Right ventricle myocardium inferior (tissue), 1 donor: ENCODE measurements at regions not wholly inside any gene's neighbourhood (a gene's known extent, or its start where the extent isn't known, plus 50 kb on each side); places are given as distances from the start of the nearest gene placed in this dataset.
"Not testable (repeated sequence)": the region's sequence is repeated elsewhere in the genome, so short reads cannot be mapped to it uniquely, and the experiment has no call there.

ENCODE experiments used
- ATAC-seq: fragments of 200-7000 bp; cut with Tn5 transposase; one replicate; pipeline ENCODE4 v1.9.1; 2020; ENCODE audit warnings: mild to moderate bottlenecking, moderate library complexity
- DNase-seq: peaks from one replicate; pipeline ENCODE4 v3.0.0; 2021; ENCODE audit errors: missing footprints
- intact Hi-C: fragments of 100-400 bp; cut with DNase I; formaldehyde crosslinking; loops from one replicate; pipeline ENCODE4 v1.11.0; 2022
- donor health status: DM: no; HTN: yes; CAD: no; lungs with severe emphysema.

DNA sequence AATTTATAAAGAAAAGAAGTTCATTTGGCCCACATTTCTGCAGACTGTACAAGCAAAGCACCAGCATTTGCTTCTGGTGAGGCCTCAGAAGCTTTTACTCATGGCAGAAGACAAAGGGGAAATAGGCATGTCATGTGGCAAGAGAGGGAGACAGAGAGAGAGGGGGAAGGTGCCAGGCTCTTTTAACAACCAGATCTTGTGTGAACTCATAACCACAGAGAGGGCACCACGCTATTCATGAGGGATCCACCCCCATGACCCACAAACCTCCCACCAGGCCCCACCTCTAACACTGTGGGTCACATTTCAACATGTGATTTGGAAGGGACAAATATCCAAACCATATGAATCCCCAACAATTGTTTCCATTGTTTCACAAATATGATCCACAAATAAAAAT, 467.9 kb downstream of the SIPA1L2 start:
- intact Hi-C loops = no loop called here
- ATAC-seq (no peak), DNase-seq (no peak)

DNA sequence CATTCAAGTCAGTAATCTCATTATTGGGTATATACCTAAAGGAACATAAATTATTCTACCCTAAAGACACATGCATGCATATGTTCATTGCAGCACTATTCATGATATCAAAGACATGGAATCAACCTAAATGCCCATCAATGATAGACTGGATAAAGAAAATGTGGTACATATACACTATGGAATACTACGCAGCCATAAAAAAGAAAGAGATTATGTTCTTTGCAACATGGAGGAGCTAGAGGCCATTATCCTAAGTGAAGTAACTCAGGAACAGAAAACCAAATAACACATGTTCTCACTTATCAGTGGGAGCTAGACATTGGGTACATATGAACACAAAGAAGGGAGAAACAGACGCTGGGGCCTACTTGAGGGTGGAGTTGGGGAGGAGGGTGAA, 471.4 kb downstream of the SIPA1L2 start:
- ATAC-seq, DNase-seq, intact Hi-C loops: not testable (repeated sequence)

DNA sequence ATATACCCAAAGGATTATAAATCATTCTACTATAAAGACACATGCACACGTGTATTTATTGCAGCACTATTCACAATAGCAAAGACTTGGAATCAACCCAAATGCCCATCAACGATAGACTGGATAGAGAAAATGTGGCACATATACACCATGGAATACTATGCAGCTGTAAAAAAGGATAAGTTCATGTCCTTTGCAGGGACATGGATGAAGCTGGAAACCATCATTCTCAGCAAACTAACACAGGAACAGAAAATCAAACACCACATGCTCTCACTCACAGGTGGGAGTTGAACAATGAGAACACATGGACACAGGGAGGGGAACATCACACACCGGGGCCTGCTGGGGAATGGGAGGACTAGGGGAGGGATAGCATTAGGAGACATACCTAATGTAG, 473.9 kb downstream of the SIPA1L2 start:
- intact Hi-C loops, DNase-seq, ATAC-seq: not testable (repeated sequence)

DNA sequence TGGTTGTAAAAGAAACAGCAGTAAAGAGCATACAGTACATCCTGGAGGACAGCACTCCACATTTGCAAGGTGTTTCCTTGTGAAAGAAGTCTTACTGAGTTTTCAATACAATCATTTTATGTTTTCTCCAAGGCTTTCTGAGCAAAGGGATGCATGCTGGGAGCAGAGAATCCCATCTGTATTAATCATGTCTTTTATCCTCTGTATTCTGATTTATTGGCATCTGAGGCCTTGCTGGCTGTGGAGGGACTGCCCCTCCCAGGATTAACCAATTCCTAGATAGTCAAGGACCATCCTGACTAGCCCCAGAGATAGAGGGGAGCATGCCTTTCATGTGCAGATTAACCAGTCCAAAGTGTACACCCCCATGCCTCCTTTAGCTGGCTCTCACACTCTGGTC, 476.3 kb downstream of the SIPA1L2 start:
- intact Hi-C loops = no loop called here
- no peak for DNase-seq
- no peak for ATAC-seq

DNA sequence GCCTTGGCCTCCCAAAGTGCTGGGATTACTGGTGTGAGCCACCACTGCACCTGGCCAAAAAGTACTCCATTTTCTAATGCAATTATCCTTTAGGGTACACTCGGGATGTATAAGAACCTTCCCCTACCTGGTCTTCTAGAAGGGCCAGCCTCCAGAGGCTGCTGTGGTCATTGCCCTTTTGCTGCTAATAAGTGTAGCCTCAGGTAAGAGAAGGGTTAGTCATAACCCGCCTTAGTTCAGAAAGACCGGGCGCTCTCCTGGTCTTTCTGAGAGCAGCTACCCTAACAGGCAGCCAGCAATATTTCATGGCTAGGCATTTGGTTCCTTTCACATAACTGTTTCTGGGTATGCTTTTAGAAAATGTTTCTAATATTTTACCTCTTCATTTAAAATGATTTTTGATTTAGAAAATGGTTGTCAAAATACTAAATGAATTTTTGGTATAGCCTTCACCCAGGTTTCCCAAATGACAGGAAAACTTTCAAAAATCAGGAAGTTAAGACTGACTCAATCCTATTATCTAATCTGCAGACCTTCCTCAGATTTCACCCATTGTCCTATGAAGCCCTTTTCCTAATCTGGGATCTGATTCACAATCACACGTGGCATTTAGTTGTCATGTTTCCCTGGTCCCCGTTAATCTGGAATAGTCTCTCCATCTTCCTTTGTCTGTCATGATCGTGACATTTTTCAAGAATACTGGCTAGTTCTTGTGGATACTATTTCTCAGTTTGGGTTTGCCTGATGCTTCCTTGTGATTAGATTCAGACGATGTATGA, 479.0 kb downstream of the SIPA1L2 start:
- ATAC-seq (no peak), DNase-seq (no peak)
- intact Hi-C loops = no loop called here

DNA sequence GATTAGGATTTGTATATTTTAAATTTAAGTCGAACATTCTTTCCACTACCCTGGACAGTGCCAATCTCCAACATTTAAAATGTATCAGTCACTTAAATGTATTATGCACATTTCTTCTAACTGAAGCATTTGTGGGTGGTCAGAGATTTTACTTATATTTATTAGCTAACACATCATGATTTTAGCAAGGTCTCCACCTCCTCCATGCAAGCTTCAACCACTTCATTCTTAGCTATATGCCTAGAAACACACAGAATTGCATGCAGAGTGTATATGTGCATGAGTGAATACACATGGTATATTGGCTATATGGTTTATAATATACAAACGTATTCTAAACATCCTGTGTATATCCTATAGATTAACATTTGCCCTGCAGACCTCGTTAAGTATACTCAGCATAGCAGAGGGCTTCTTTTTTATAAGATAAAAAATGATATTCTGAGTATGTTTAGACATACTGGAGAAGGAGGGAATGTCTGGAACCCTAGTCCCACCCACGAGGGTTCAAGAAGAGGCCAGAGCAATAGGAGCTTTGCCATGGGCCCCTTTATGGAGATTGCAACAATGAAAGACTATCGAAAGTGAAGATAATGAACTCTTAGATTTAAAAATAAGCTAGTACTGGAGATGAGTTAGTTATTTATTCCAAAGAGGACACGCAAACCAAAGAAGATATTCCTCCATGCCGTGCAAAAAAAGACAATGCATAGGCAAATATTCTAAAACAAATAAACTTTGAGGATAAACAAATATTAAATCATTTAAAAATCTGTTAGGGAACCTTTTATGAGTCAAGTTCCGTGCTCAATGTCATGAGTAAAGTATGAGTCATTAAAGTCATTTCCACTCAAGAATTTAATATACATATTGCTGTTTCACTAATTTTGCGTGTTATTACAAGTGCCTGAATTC, 480.4 kb downstream of the SIPA1L2 start:
- DNase-seq (no peak), ATAC-seq (no peak)
- intact Hi-C loops = no loop called here

DNA sequence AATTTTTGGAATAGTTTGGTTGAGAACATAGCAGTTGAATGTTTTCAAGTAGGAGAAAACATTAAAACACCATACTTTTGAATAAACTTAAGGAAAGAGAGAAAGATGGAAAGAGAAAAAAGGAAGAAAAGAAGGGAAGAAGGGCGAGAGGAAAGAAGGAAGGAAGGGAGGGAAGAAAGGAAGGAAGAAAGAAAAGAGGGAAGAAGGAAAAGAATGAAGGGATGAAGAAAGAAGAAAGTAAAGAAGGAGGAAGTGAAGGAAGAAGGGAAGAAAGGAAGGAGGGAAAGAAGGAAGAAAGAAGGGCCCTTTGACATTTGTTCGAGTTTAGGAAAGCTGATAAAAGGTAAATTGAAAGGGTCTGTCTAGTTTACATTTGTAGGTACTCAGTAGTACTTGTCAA, 482.7 kb downstream of the SIPA1L2 start:
- DNase-seq (no peak), ATAC-seq (no peak)
- intact Hi-C loops = no loop called here

DNA sequence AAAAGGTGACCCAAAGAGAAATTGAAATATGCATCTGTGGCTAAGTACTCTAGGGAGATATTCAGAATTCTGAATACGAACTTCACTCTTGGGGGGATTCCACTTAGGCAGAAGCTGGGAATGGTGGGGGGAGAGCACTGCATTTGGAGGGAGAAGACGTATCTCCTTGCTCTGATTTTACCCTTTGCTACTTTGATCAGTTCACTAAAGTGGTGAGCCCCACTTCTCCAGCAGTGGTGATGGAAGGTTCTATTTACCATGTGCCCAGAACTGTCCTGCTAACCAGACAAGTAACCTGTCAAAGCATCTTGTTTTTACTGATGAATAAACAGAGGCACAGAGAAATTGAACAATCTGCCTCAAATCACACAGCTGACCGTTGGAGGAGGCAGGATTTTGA, 483.4 kb downstream of the SIPA1L2 start:
- ATAC-seq (no peak), DNase-seq (no peak)
- intact Hi-C loops = no loop called here

DNA sequence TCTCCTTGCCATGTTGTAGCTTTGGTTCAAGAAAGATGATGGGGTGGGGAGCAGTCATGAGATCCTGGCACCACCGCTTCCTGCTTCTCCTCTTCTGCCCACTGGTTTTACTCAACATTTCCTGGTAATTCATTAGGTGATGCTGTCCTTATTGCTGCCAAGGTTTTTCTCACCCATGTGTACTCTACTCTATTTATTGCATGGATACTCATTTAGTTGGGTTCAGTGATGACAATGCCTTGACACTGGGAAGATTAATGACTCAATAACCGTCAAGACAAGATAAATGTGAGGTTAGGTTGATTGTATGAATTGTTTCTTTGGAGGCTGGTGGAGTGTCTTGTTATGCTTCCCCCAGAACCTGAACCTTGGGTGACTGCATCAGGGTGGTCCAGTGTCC, 484.2 kb downstream of the SIPA1L2 start:
- ATAC-seq = no peak
- intact Hi-C loops = no loop called here
- DNase-seq = no peak

DNA sequence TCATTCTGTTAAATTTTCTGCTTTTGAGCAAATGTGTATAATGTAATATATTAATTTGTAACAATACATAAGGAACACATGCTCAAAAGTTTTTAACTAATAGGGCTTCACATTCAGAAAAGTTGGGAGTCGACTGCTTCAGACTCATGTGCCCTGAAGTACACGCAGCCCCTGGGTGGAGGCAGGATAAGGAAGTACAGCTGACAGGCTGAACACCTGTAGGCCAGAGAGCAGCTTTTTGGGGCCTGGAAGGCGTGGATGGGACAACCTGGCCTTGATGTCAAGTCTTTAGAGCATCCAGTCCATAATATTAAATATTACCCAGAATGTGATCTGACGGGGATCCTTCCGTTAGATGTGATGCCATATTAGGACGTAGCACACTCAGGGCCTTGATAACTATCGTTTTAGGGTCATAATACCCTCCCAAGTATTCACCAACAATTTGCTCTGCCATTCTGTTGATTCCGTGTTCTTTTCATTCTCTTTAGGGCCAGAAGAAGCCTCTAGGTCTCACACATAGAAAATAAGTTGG, 485.2 kb downstream of the SIPA1L2 start:
- intact Hi-C loops = no loop called here
- no peak for ATAC-seq

DNA sequence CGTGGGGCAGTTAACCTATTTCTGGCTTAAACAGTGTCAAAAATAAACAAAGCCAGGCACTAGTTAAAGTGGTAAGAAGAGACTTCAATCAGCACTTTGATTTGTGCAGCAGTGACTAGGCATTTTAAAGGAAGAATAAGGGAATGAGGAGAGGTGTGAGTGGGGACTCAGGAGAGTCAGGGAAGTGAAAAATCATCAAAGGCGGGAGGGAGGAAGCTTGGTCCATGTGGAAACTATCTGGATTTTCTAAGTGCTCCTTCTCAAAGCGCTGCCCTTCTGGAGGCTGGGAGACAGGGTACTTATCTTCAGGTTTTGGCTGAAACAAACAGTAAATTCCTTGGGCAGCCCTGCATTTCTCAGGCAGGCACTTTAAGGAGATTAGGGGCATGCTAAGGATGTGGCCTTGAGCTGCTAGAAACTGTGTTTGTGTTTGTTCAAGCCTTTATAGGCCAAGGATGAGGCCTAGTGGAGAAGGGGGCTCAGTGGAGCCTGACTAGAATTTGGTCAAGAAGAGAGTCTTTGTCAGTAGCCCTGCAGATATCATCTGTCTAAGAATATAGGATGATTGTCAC, 486.5 kb downstream of the SIPA1L2 start:
- intact Hi-C loops = no loop called here
- ATAC-seq (no peak), DNase-seq (no peak)

More for the DNA sequence above, 485.2 kb downstream of the SIPA1L2 start:
- DNase-seq = no peak

DNA sequence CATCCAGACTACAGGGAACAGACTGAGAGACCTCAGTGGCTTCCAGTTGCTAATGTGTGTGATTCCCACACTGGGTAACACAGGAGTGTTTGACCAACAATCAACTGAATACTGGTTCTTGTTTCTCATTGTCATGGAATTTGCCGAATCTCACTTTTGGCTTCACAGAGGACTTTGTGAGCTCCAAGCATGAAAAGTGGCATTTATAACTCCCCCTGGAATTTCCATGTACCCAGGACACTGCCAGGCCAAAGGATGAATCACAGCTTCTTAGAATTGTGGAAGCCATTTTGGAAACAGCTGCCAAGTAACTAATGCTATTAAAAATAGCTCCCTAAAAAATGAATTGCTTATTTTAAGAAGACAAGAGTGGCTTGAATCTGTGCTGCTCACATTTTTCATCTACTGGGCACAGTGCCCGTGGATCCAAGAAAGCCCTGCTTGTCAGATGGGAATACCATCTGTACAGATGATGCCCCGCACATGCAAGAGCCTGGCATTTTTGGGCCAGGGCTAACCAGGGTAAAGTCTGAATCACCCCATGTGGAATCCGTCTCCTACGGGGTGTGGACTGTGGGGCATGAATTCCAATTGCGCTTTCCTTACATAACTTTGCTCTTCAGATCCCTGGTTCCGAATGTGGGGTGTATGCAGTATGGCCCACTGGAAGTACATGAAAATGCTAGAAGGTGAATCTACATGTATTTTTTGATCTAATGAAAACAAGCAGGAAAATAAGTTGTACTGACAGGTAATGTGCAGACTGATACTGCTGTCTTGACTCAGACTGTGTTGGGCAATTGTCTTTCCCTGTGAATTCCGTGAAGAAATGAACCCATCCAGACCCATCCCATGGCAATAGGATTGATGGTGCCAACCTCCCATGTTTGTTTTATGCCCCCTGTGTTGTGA, 487.3 kb downstream of the SIPA1L2 start:
- DNase-seq = peak; percentile 57
- intact Hi-C loops = no loop called here

DNA sequence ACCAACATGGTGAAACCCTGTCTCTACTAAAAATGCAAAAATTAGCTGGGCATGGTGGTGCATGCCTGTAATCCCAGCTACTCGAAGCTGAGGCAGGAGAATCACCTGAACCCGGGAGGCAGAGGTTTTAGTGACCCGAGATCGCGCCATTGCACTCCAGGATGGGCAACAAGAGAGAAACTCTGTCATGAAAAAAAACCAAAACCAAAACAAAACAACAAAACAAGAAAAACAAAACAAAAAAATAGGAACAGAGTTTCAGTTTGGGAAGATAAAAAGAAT, 488.8 kb downstream of the SIPA1L2 start:
- intact Hi-C loops, DNase-seq, ATAC-seq: not testable (repeated sequence)

More for the DNA sequence above, 487.3 kb downstream of the SIPA1L2 start:
- peak; percentile 67 for ATAC-seq

DNA sequence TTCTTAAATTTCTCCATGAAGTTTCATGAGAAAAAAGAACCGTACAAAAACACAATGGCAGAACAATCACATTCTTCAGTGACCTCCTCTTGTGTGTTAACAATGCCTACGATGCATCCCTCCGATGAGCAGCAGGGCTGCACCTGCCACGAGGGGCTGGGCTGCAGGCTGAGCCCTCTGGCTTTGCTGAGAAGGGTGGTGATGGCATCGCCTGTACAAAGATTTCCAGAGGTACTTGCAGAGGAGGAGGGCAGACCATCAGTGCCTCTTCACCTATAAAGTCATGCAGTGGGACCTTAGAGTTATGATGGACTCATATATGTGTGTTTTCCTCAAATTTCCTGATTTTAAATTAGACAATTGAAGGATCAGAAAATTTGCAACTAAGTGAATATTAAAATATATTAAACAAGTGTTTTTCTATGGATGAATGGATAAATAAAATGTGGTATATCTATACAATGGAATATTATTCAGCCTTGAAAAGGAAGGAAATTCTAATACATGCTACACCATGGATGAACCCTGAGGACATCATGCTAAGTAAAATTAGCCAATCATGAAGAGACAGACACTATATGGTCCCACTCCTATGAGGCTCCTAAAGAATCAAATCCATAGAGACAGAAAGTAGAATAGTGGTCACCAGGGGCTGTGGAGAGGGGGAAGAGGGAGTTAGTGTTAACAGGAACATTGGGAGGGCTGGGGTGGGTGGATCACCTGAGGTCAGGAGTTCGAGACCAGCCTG, 489.3 kb downstream of the SIPA1L2 start:
- ATAC-seq = no peak
- intact Hi-C loops = no loop called here
- no peak for DNase-seq

DNA sequence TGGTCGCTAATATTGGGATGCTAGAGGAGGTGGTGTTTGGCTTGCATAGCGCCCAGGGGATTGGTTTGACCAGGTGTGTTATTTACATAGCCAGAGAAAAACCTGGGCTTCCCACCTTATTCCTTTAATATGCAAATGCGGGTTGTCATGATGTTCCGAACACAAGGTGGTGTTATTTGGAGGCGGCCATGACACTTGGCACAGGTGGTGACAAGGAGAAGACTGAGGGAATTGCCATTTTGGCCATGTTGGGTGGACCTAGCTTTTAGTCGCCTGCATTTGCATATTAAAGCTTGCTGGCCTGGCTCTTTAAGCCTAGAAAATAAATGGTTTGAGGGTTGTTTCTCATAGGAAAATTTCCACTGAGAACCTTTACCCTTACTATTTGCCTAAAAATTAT, 490.5 kb downstream of the SIPA1L2 start:
- DNase-seq = no peak
- intact Hi-C loops = no loop called here
- no peak for ATAC-seq

DNA sequence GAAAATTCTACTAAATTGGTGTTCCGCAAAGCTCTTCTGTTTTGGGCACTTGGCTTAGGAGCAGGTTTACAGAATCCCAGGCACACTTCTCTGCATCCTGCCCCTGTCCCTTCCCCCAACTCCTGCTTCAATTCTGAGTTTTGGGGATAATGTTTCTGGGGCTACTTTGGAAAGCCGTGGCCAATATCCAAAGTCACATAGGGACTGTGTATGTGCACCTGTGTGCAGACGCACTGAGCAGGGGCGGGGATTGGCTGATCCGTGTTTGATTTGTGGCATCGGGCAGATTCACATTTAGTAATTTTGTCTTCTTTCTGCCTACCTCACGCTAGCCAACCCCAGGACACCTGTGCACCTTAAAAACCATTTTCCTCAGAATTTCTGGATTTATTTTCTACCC, 491.9 kb downstream of the SIPA1L2 start:
- intact Hi-C loops = no loop called here

DNA sequence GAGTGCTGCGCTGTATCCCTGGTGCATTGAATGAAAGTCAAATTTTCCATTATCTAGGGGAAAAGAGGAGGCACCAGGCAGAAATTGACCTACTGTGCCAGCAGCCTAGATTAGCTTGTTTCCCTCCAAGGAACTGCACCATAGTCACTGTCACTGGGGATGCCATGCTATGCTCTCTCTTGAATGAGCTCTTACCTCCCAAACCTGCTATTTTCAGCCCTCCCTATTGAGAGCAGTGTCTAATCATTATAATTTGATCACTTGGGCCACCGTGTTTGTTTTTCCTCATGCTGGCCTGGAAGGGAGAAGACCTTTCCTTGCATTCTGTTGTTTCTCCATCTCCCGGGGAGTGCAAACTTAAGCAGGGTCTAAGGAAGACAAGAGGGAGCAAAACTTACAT, 492.9 kb downstream of the SIPA1L2 start:
- intact Hi-C loops = no loop called here
- ATAC-seq (no peak), DNase-seq (no peak)

More for the DNA sequence above, 491.9 kb downstream of the SIPA1L2 start:
- no peak for DNase-seq
- ATAC-seq = no peak

DNA sequence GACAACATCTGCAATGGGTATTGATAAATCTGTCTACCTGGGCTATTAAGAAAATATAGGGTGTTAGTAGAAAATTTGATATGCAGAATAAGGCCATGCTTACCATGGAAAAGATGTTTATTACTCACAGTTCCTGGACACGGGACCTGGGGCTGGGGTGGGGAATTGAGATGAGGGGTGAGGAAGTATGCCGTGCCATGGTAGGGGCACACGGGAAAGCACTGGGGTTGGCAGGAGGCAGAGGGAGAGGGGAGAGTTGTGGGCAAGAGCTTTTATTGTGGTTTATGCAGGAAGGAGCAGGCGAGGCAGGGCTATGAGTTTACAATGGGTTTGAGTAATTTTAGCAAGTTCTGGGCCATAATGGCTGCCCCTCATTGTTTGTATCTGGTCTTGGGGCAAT, 493.8 kb downstream of the SIPA1L2 start:
- intact Hi-C loops = no loop called here

More for the DNA sequence above, 493.8 kb downstream of the SIPA1L2 start:
- ATAC-seq (no peak), DNase-seq (no peak)
